K562 (cell line): ENCODE measurements at regions not wholly inside any gene's neighbourhood (a gene's known extent, or its start where the extent isn't known, plus 50 kb on each side); places are given as distances from the start of the nearest gene placed in this dataset.

Source experiments
- MECOM ChIP-seq: fragments of 250-450 bp; sonication (Bioruptor Pico); IDR thresholded peaks from 2 replicates; pipeline ENCODE4 v1.8.0; 2022; ENCODE audit warnings: inconsistent platforms
- MGA ChIP-seq: fragments of 450-650 bp; IDR thresholded peaks from 2 replicates; pipeline ENCODE4 v1.6.1; 2016; ENCODE audit warnings: mild to moderate bottlenecking, moderate library complexity
- MLLT1 ChIP-seq, 2 experiments: fragments of 450-650 bp; IDR thresholded peaks; 2 replicates each; pipeline ENCODE4 v1.6.1; 2016
- SAP30 ChIP-seq: fragments of 200-600 bp; sonication (generic); IDR thresholded peaks from 2 replicates; pipeline ENCODE4 v1.6.1; 2012; ENCODE audit warnings: borderline replicate concordance, low read depth, mild to moderate bottlenecking, moderate library complexity, low read length, control low read depth, inconsistent platforms; ENCODE audit not compliant: insufficient read depth, poor library complexity, severe bottlenecking
- STAT5A ChIP-seq: IDR thresholded peaks from 2 replicates; pipeline ENCODE4 v1.6.1; 2012; ENCODE audit warnings: low read length, inconsistent platforms, borderline replicate concordance
- ZNF133 ChIP-seq: fragments of 250-450 bp; sonication (Bioruptor Pico); IDR thresholded peaks from 2 replicates; pipeline ENCODE4 v1.4.0; 2020; ENCODE audit warnings: mild to moderate bottlenecking
- ZNF407 ChIP-seq: fragments of 450-650 bp; IDR thresholded peaks from 2 replicates; pipeline ENCODE4 v1.6.1; 2016; ENCODE audit warnings: low read depth

- TF ChIP-seq MGA (no peak), ZNF407 (no peak), SAP30 (no peak), ZNF133 (no peak), STAT5A (peak; percentile 87), MLLT1 (IDR thresholded peaks at IDR 0.05) (peak; percentile 50 to 63; a peak in 2 of 4 replicates), MECOM (CRISPR knock-in tag) (0 out of 2 replicates have a peak, but pooled peaks have one; percentile 21)
Observed at GRCh38 chr2:195595825-195596224, 61.2 kb upstream of the SLC39A10 start (continued).
